Kidney (tissue), 13 donors: ENCODE measurements at regions not wholly inside any gene's neighbourhood (a gene's known extent, or its start where the extent isn't known, plus 50 kb on each side); places are given as distances from the start of the nearest gene placed in this dataset.

ENCODE experiments used
- DNase-seq, 5 donors: peaks; one replicate each; pipeline ENCODE4 v3.0.0-alpha.2; 2013 to 2020
- FAIRE-seq: peaks from 2 replicates; lab custom pipeline; 2012; peaks lifted over from hg19 to GRCh38; lab: Jason Lieb, UNC
- H3K27ac ChIP-seq, 2 donors: one replicate each; pipeline ENCODE4 v1.7.0; 2013; ENCODE audit warnings: low read depth in 2 of 2, low read length in 2 of 2, inconsistent platforms in 1 of 2
- H3K27me3 ChIP-seq: one replicate; pipeline ENCODE4 v1.7.1; 2013; ENCODE audit warnings: low read length, inconsistent platforms; ENCODE audit not compliant: control insufficient read depth, insufficient read depth
- H3K36me3 ChIP-seq, 3 donors: one replicate each; pipeline versions ENCODE4 v1.7.0 to v1.7.1; 2013; ENCODE audit warnings: low read length in 3 of 3, control low read depth in 1 of 3, inconsistent platforms in 1 of 3; ENCODE audit not compliant: insufficient read depth in 3 of 3, control insufficient read depth in 2 of 3
- H3K4me1 ChIP-seq, 3 donors: one replicate each; pipeline versions ENCODE4 v1.7.0 to v1.7.1; 2013; ENCODE audit warnings: low read length in 3 of 3, inconsistent platforms in 1 of 3, low read depth in 1 of 3; ENCODE audit not compliant: control insufficient read depth in 2 of 3, insufficient read depth in 2 of 3
- H3K4me3 ChIP-seq, 3 donors: one replicate each; pipeline versions ENCODE4 v1.7.0 to v1.8.1; 2013; ENCODE audit warnings: low read length in 3 of 3, control low read depth in 1 of 3, inconsistent platforms in 1 of 3
- H3K9ac ChIP-seq, 3 donors: one replicate each; pipeline versions ENCODE4 v1.7.0 to v1.7.1; 2013; ENCODE audit warnings: low read length in 3 of 3, control low read depth in 1 of 3, inconsistent platforms in 1 of 3
- H3K9me3 ChIP-seq, 3 donors: one replicate each; pipeline versions ENCODE4 v1.7.0 to v1.7.1; 2013; ENCODE audit warnings: low read length in 3 of 3, control low read depth in 1 of 3, inconsistent platforms in 1 of 3; ENCODE audit not compliant: control insufficient read depth in 2 of 3, insufficient read depth in 1 of 3
- intact Hi-C: fragments of 100-400 bp; cut with DNase I; formaldehyde crosslinking; loops from one replicate; pipeline ENCODE4 v1.11.1; 2022
- TF ChIP-seq, protein P1 (sequence below): IDR thresholded peaks from 3 replicates; pipeline ENCODE4 v1.5.1; 2012; ENCODE audit warnings: mild to moderate bottlenecking, moderate library complexity, borderline replicate concordance; ENCODE audit not compliant: insufficient read depth; ENCODE audit errors: extremely low read depth
- donor health status: control.
- donor health status: control.
- donor health status: control.
- donor health status: control.
- donor health status: control.
- donor health status: DM: yes; HTN: yes; CAD: no.
- donor health status: Normal renal cell carcinoma (clear cell type).

GRCh38 chr13:108156749-108157148 is 58.6 kb downstream of the LIG4 start:
- Histone ChIP-seq H3K9ac (no peak overlapping the region), H3K27ac (no peak overlapping the region), H3K36me3 (no peaks in the 10 kb centered on the region), H3K4me1 (no peaks in the 10 kb centered on the region), H3K9me3 (peaks cover 0 to 7% (median 0%) of the 10 kb centered on the region in 3 donors), H3K27me3 (no peaks in the 10 kb centered on the region), H3K4me3 (no peak overlapping the region)
- intact Hi-C loops = loop anchor here (10.0 kb wide), 1 partner anchor 952 kb away; no protein-coding TSS in a partner anchor
- DNase-seq = no peak
- TF ChIP-seq, protein P1, sequence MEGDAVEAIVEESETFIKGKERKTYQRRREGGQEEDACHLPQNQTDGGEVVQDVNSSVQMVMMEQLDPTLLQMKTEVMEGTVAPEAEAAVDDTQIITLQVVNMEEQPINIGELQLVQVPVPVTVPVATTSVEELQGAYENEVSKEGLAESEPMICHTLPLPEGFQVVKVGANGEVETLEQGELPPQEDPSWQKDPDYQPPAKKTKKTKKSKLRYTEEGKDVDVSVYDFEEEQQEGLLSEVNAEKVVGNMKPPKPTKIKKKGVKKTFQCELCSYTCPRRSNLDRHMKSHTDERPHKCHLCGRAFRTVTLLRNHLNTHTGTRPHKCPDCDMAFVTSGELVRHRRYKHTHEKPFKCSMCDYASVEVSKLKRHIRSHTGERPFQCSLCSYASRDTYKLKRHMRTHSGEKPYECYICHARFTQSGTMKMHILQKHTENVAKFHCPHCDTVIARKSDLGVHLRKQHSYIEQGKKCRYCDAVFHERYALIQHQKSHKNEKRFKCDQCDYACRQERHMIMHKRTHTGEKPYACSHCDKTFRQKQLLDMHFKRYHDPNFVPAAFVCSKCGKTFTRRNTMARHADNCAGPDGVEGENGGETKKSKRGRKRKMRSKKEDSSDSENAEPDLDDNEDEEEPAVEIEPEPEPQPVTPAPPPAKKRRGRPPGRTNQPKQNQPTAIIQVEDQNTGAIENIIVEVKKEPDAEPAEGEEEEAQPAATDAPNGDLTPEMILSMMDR = no peak
- FAIRE-seq = no peak

GRCh38 chr13:108155185-108156106 is 59.9 kb downstream of the LIG4 start:
- intact Hi-C loops = loop anchor here (10.0 kb wide), 1 partner anchor 951 kb away; no protein-coding TSS in a partner anchor
- H3K4me3 ChIP-seq = no peak overlapping the region
- DNase-seq = peak in 4 of 5 donors; percentile 33 to 66 (median 58)
- no peaks in the 10 kb centered on the region for H3K4me1 ChIP-seq
- no peaks in the 10 kb centered on the region for H3K36me3 ChIP-seq
- no peak overlapping the region for H3K27ac ChIP-seq
- H3K27me3 ChIP-seq = no peaks in the 10 kb centered on the region
- peaks cover 0 to 7% (median 0%) of the 10 kb centered on the region in 3 donors for H3K9me3 ChIP-seq
- FAIRE-seq = peak; percentile 87
- TF ChIP-seq, protein P1 = peak; percentile 67
- no peak overlapping the region for H3K9ac ChIP-seq

- FAIRE-seq = no peak
- Histone ChIP-seq H3K4me3 (no peak overlapping the region), H3K9ac (no peak overlapping the region), H3K4me1 (no peaks in the 10 kb centered on the region), H3K27ac (no peak overlapping the region), H3K36me3 (no peaks in the 10 kb centered on the region), H3K27me3 (no peaks in the 10 kb centered on the region), H3K9me3 (peaks cover 0 to 7% (median 0%) of the 10 kb centered on the region in 3 donors)
- TF ChIP-seq, protein P1 = no peak
- peak in 2 of 5 donors; percentile 33 to 46 for DNase-seq
- intact Hi-C loops = loop anchor here (10.0 kb wide), 1 partner anchor 950 kb away; no protein-coding TSS in a partner anchor
These were observed 60.9 kb downstream of the LIG4 start for GRCh38 chr13:108154421-108154858.
